ENCODE measurements at regions not wholly inside any gene's neighbourhood (a gene's known extent, or its start where the extent isn't known, plus 50 kb on each side); places are given as distances from the start of the nearest gene placed in this dataset.

- H3K27me3 ChIP-seq (ENCODE audit: control insufficient read depth, insufficient read depth, low read length): no peaks in the 10 kb centered on the region
- no peak overlapping the region for H3K23ac ChIP-seq (ENCODE audit: low read depth, low read length)
- H3K79me1 ChIP-seq (ENCODE audit: low read depth in 1 of 2, low read length in 2 of 2): no peaks in the 10 kb centered on the region
- TF ChIP-seq CEBPB (IDR thresholded peaks at IDR 0.05; ENCODE audit: low read depth, low read length): no peak
- TF ChIP-seq, protein P1, sequence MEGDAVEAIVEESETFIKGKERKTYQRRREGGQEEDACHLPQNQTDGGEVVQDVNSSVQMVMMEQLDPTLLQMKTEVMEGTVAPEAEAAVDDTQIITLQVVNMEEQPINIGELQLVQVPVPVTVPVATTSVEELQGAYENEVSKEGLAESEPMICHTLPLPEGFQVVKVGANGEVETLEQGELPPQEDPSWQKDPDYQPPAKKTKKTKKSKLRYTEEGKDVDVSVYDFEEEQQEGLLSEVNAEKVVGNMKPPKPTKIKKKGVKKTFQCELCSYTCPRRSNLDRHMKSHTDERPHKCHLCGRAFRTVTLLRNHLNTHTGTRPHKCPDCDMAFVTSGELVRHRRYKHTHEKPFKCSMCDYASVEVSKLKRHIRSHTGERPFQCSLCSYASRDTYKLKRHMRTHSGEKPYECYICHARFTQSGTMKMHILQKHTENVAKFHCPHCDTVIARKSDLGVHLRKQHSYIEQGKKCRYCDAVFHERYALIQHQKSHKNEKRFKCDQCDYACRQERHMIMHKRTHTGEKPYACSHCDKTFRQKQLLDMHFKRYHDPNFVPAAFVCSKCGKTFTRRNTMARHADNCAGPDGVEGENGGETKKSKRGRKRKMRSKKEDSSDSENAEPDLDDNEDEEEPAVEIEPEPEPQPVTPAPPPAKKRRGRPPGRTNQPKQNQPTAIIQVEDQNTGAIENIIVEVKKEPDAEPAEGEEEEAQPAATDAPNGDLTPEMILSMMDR (conservative IDR thresholded peaks at IDR 0.05; ENCODE audit: low read depth, low read length): no peak
- TF ChIP-seq RFX5 (IDR thresholded peaks at IDR 0.05; ENCODE audit: low read depth, low read length): no peak
- no peak for TF ChIP-seq POLR2A (IDR thresholded peaks at IDR 0.05; ENCODE audit: low read depth, low read length)
- no peak for TF ChIP-seq RAD21 (IDR thresholded peaks at IDR 0.05; ENCODE audit: low read length)
- no peak for TF ChIP-seq MAFK (IDR thresholded peaks at IDR 0.05; ENCODE audit: low read depth, low read length)
- no peak for TF ChIP-seq NFE2L2 (IDR thresholded peaks at IDR 0.05; ENCODE audit: low read depth, low read length)
- no peak for TF ChIP-seq RCOR1 (IDR thresholded peaks at IDR 0.05; ENCODE audit: insufficient replicate concordance, low read length)
- TF ChIP-seq CHD1 (IDR thresholded peaks at IDR 0.05; ENCODE audit: low read depth, low read length): no peak
- TF ChIP-seq, protein P2, sequence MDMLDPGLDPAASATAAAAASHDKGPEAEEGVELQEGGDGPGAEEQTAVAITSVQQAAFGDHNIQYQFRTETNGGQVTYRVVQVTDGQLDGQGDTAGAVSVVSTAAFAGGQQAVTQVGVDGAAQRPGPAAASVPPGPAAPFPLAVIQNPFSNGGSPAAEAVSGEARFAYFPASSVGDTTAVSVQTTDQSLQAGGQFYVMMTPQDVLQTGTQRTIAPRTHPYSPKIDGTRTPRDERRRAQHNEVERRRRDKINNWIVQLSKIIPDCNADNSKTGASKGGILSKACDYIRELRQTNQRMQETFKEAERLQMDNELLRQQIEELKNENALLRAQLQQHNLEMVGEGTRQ (IDR thresholded peaks at IDR 0.05; ENCODE audit: low read depth, low read length): no peak
- no peak for TF ChIP-seq MXI1 (IDR thresholded peaks at IDR 0.05; ENCODE audit: borderline replicate concordance, low read depth, low read length)
- TF ChIP-seq MAZ (IDR thresholded peaks at IDR 0.05; ENCODE audit: borderline replicate concordance, low read depth, low read length): no peak
- TF ChIP-seq FOS (IDR thresholded peaks at IDR 0.05; ENCODE audit: low read depth, low read length): no peak
- no peak for TF ChIP-seq ELK1 (IDR thresholded peaks at IDR 0.05; ENCODE audit: borderline replicate concordance, low read depth, low read length)
- TF ChIP-seq BHLHE40 (IDR thresholded peaks at IDR 0.05; ENCODE audit: low read depth, low read length): no peak
- TF ChIP-seq SMC3 (IDR thresholded peaks at IDR 0.05; ENCODE audit: low read depth, low read length): no peak
- H2BK5ac ChIP-seq (ENCODE audit: low read depth, low read length, poor library complexity, severe bottlenecking): no peak overlapping the region
- no peak overlapping the region for H4K5ac ChIP-seq (ENCODE audit: low read depth, low read length)
- H3K9ac ChIP-seq (ENCODE audit: low read depth, low read length): no peak overlapping the region
- H4K20me1 ChIP-seq (ENCODE audit: insufficient read depth, low read length): no peaks in the 10 kb centered on the region
- CTCF ChIA-PET: no interaction called here
- no peak overlapping the region for H2AK5ac ChIP-seq (ENCODE audit: low read depth, low read length)
- no peak overlapping the region for H2BK15ac ChIP-seq (ENCODE audit: low read depth, low read length)
- no peaks in the 10 kb centered on the region for H3K4me1 ChIP-seq (ENCODE audit: control insufficient read depth, insufficient read depth, low read length)
- no TSS peak for BruUV-seq (replicated peaks)
- no peak overlapping the region for H2BK120ac ChIP-seq (ENCODE audit: low read depth, low read length)
- no peak overlapping the region for H3K56ac ChIP-seq (ENCODE audit: extremely low read depth, insufficient read depth, low read length)
- in situ Hi-C loops (cut with MboI; ENCODE audit: low sequenced_read_pairs) (no loop called here), dilution Hi-C loops (cut with HindIII; ENCODE audit: low sequenced_read_pairs, unreplicated experiment) (no loop called here), intact Hi-C loops (cut with micrococcal nuclease) (no loop called here)
- no peak overlapping the region for H3K4ac ChIP-seq (ENCODE audit: low read depth, low read length)
- POLR2A ChIA-PET (ENCODE audit: unreplicated experiment): interaction anchor here (0.7 kb wide), 1 partner anchor 518 kb away, joined by 3 read pairs; no protein-coding TSS in a partner anchor
- H3K4me3 ChIP-seq (ENCODE audit: insufficient read depth, low read depth, low read length): no peak overlapping the region
- no peak overlapping the region for H4K91ac ChIP-seq (ENCODE audit: insufficient read depth, low read depth, low read length)
- H3K4me2 ChIP-seq (ENCODE audit: low read depth, low read length): no peak overlapping the region
- no peaks in the 10 kb centered on the region for H3K9me1 ChIP-seq (ENCODE audit: insufficient read depth, low read length)
- no CpG with 5 or more reads among the region's 1 CpG for WGBS, 2 experiments (ENCODE audit: extremely low coverage in 2 of 2, insufficient read length in 1 of 2)
- no peak overlapping the region for H3K18ac ChIP-seq (ENCODE audit: low read depth, low read length)
- H3K27ac ChIP-seq (ENCODE audit: insufficient read depth, low read length): no peak overlapping the region
- H2AK9ac ChIP-seq (replicated peaks; ENCODE audit: low read depth, low read length, poor library complexity): no peak overlapping the region
- no peak overlapping the region for H4K8ac ChIP-seq (ENCODE audit: low read depth in 2 of 2, low read length in 2 of 2)
- ATAC-seq (ENCODE audit: low read depth): no peak
- H3K14ac ChIP-seq (replicated peaks; ENCODE audit: low read depth, low read length): no peak overlapping the region
- H3K36me3 ChIP-seq (ENCODE audit: control insufficient read depth, insufficient read depth, low read length): no peaks in the 10 kb centered on the region
- DNase-seq: no peak
- H2AFZ ChIP-seq (replicated peaks; ENCODE audit: low read length, poor library complexity): no peak overlapping the region
- peaks cover 5% of the 10 kb centered on the region for H3K9me3 ChIP-seq (ENCODE audit: control insufficient read depth, insufficient read depth, low read length)
- H2BK20ac ChIP-seq (ENCODE audit: low read depth, low read length): no peak overlapping the region
Observed at GRCh38 chr11:96986516-96986915, 596.7 kb downstream of the JRKL start.

All from IMR-90 (cell line).